Stomach (tissue), 4 donors: ENCODE measurements at regions not wholly inside any gene's neighbourhood (a gene's known extent, or its start where the extent isn't known, plus 50 kb on each side); places are given as distances from the start of the nearest gene placed in this dataset.

Experiments used
- CTCF ChIP-seq, 7 experiments: fragments of 450-650 bp in 4 of 7; fragments of 200-600 bp in 3 of 7; sonication (generic) in 3 of 7; IDR thresholded peaks; one replicate each; pipeline ENCODE4 v1.5.1; 2016 to 2019; ENCODE audit warnings: antibody characterized with exemption in 7 of 7, control low read depth in 2 of 7, mild to moderate bottlenecking in 1 of 7
- POLR2A ChIP-seq, 4 donors: fragments of 450-650 bp; IDR thresholded peaks; one replicate each; pipeline ENCODE4 v1.6.1; 2016; ENCODE audit warnings: antibody characterized with exemption in 4 of 4, control low read depth in 2 of 4, mild to moderate bottlenecking in 1 of 4, moderate library complexity in 1 of 4

- no peak for TF ChIP-seq POLR2A (IDR thresholded peaks at IDR 0.05)
- no peak for TF ChIP-seq CTCF (IDR thresholded peaks at IDR 0.05)
Observed at GRCh38 chr11:119873761-119874421, 144.9 kb upstream of the NECTIN1 start.
